HG02870 (cell line): ENCODE measurements at regions not wholly inside any gene's neighbourhood (a gene's known extent, or its start where the extent isn't known, plus 50 kb on each side); places are given as distances from the start of the nearest gene placed in this dataset.

ENCODE experiments used
- ATAC-seq: cut with Tn5 transposase; IDR thresholded peaks from one replicate; pipeline ENCODE4 v1.9.1; 2021; ENCODE audit warnings: mild to moderate bottlenecking, moderate library complexity; ENCODE audit not compliant: unreplicated experiment

- ATAC-seq: no peak
Observed at GRCh38 chr1:163785868-163786405, 464.2 kb downstream of the NUF2 start.

GRCh38 chr1:163789911-163790310, 468.2 kb downstream of the NUF2 start:
- ATAC-seq: no peak

- ATAC-seq: no peak
Observed at GRCh38 chr1:163794551-163794950, 472.8 kb downstream of the NUF2 start.

GRCh38 chr1:163796394-163796821, 474.7 kb downstream of the NUF2 start:
- no peak for ATAC-seq

- no peak for ATAC-seq
Observed at GRCh38 chr1:163797816-163798215, 476.1 kb downstream of the NUF2 start.

GRCh38 chr1:163799190-163799805, 477.5 kb downstream of the NUF2 start:
- no peak for ATAC-seq

GRCh38 chr1:163807331-163808049, 485.7 kb downstream of the NUF2 start:
- ATAC-seq: no peak

GRCh38 chr1:163813251-163813650, 491.5 kb downstream of the NUF2 start:
- ATAC-seq: no peak

- ATAC-seq: no peak
Observed at GRCh38 chr1:163820226-163820625, 498.5 kb downstream of the NUF2 start.

GRCh38 chr1:163820766-163821165, 499.0 kb downstream of the NUF2 start:
- no peak for ATAC-seq

- no peak for ATAC-seq
Observed at GRCh38 chr1:163821679-163822078, 499.9 kb downstream of the NUF2 start.

GRCh38 chr1:163823017-163823416, 501.3 kb downstream of the NUF2 start:
- ATAC-seq: no peak

GRCh38 chr1:163824006-163824405, 502.3 kb downstream of the NUF2 start:
- ATAC-seq: no peak

GRCh38 chr1:163824490-163824889, 502.7 kb downstream of the NUF2 start:
- no peak for ATAC-seq

- no peak for ATAC-seq
Observed at GRCh38 chr1:163826500-163826899, 504.7 kb downstream of the NUF2 start.

- ATAC-seq: no peak
Observed at GRCh38 chr1:163834778-163835177, 513.0 kb downstream of the NUF2 start.

- no peak for ATAC-seq
Observed at GRCh38 chr1:163836481-163836880, 514.7 kb downstream of the NUF2 start.

GRCh38 chr1:163837206-163837605, 515.5 kb downstream of the NUF2 start:
- ATAC-seq: no peak

- ATAC-seq: no peak
Observed at GRCh38 chr1:163842571-163842970, 520.8 kb downstream of the NUF2 start.

- ATAC-seq: no peak
Observed at GRCh38 chr1:163844459-163844858, 522.7 kb downstream of the NUF2 start.

- no peak for ATAC-seq
Observed at GRCh38 chr1:163845279-163845678, 523.5 kb downstream of the NUF2 start.

- ATAC-seq: no peak
Observed at GRCh38 chr1:163863731-163864130, 542.0 kb downstream of the NUF2 start.
